PC-3 (cell line): ENCODE measurements at regions not wholly inside any gene's neighbourhood (a gene's known extent, or its start where the extent isn't known, plus 50 kb on each side); places are given as distances from the start of the nearest gene placed in this dataset.

Experiments
- ATAC-seq: fragments of 200-7000 bp; cut with Tn5 transposase; 2 replicates; pipeline ENCODE4 v1.9.1; 2020; ENCODE audit warnings: mild to moderate bottlenecking, moderate library complexity
- BruUV-seq: library from RNA; stranded (reverse); fragments of 400-500 nt; replicated peaks from 2 replicates; lab custom pipeline; 2021; lab: Mats Ljungman, UMichigan
- CTCF ChIA-PET: fragments of 300-600 bp; sonication (Branson Sonifier 250); formaldehyde crosslinking; loops from one replicate; lab custom pipeline; 2022; ENCODE audit warnings: antibody characterized with exemption; lab: Charles Lee
- POLR2A ChIA-PET: fragments of 300-600 bp; sonication (Branson Sonifier 250); formaldehyde crosslinking; loops from one replicate; lab custom pipeline; 2022; ENCODE audit warnings: antibody characterized with exemption; ENCODE audit not compliant: unreplicated experiment; lab: Charles Lee
- DNase-seq: peaks from one replicate; pipeline ENCODE4 v3.0.0-alpha.2; 2015
- H2AFZ ChIP-seq: fragments of 300-600 bp; sonication (generic); 2 replicates; pipeline ENCODE4 v1.6.0; 2016; ENCODE audit warnings: antibody characterized with exemption, low read length
- H3F3A ChIP-seq: fragments of 300-600 bp; sonication (generic); one replicate; pipeline ENCODE4 v1.6.0; 2017; ENCODE audit warnings: antibody characterized with exemption, low read length, control low read depth, mild to moderate bottlenecking; ENCODE audit not compliant: unreplicated experiment
- H3K27ac ChIP-seq: fragments of 300-600 bp; sonication (generic); 2 replicates; pipeline ENCODE4 v1.5.1; 2016; ENCODE audit warnings: mild to moderate bottlenecking, low read length
- H3K27me3 ChIP-seq: fragments of 300-600 bp; sonication (generic); 2 replicates; pipeline ENCODE4 v1.6.1; 2016; ENCODE audit warnings: low read length, mixed read lengths
- H3K36me3 ChIP-seq: fragments of 300-600 bp; sonication (generic); 2 replicates; pipeline ENCODE4 v1.6.1; 2016; ENCODE audit warnings: low read depth, mixed run types, low read length, mixed read lengths
- H3K4me1 ChIP-seq: fragments of 300-600 bp; sonication (generic); 2 replicates; pipeline ENCODE4 v1.5.1; 2016; ENCODE audit warnings: low read length; ENCODE audit not compliant: insufficient read depth
- H3K4me2 ChIP-seq: fragments of 300-600 bp; sonication (generic); 2 replicates; pipeline ENCODE4 v1.6.0; 2016; ENCODE audit warnings: low read length
- H3K4me3 ChIP-seq: fragments of 300-600 bp; sonication (generic); 2 replicates; pipeline ENCODE4 v1.5.1; 2016; ENCODE audit warnings: mild to moderate bottlenecking, low read length, mixed read lengths
- H3K79me2 ChIP-seq: fragments of 300-600 bp; sonication (generic); 2 replicates; pipeline ENCODE4 v1.6.1; 2017; ENCODE audit warnings: low read length, mixed read lengths
- H3K9ac ChIP-seq: fragments of 300-600 bp; sonication (generic); 2 replicates; pipeline ENCODE4 v1.6.0; 2016; ENCODE audit warnings: mild to moderate bottlenecking, low read length
- H3K9me2 ChIP-seq: fragments of 300-600 bp; sonication (generic); replicated peaks from 2 replicates; pipeline ENCODE4 v1.6.1; 2016; ENCODE audit warnings: mixed run types, low read length, mixed read lengths
- H3K9me3 ChIP-seq: fragments of 300-600 bp; sonication (generic); 2 replicates; pipeline ENCODE4 v1.6.1; 2016; ENCODE audit warnings: low read length, mixed read lengths
- H4K20me1 ChIP-seq: fragments of 300-600 bp; sonication (generic); 2 replicates; pipeline ENCODE4 v1.6.1; 2016; ENCODE audit warnings: low read length, mixed read lengths
- CTCF ChIP-seq: fragments of 300-600 bp; sonication (generic); conservative IDR thresholded peaks from 2 replicates; pipeline ENCODE4 v1.5.1; 2017; ENCODE audit warnings: antibody characterized with exemption, low read depth, mild to moderate bottlenecking, low read length
- EZH2 ChIP-seq: fragments of 300-600 bp; sonication (generic); IDR thresholded peaks from one replicate; pipeline ENCODE4 v1.6.1; 2017; ENCODE audit warnings: antibody characterized with exemption, mild to moderate bottlenecking, low read length; ENCODE audit not compliant: unreplicated experiment
- EZH2phosphoT487 ChIP-seq: fragments of 300-600 bp; sonication (generic); IDR thresholded peaks from 2 replicates; pipeline ENCODE4 v1.6.1; 2018; ENCODE audit warnings: mild to moderate bottlenecking, antibody characterized with exemption, low read length, borderline replicate concordance
- intact Hi-C: fragments of 100-400 bp; cut with micrococcal nuclease; formaldehyde crosslinking; loops from 2 replicates; pipeline ENCODE4 v1.9.0; 2023

GRCh38 chr18:68557183-68557582, 157.7 kb downstream of the TMX3 start:
- Histone ChIP-seq H3K4me2 (no peak overlapping the region), H3K4me3 (no peak overlapping the region), H3K27me3 (no peaks in the 10 kb centered on the region), H3K9me3 (no peaks in the 10 kb centered on the region), H2AFZ (no peak overlapping the region), H3K27ac (no peak overlapping the region), H3K36me3 (no peaks in the 10 kb centered on the region), H3K9ac (no peak overlapping the region), H3F3A (no peaks in the 10 kb centered on the region), H3K79me2 (no peaks in the 10 kb centered on the region), H3K9me2 (no peaks in the 10 kb centered on the region), H4K20me1 (no peaks in the 10 kb centered on the region), H3K4me1 (peaks cover 47% of the 10 kb centered on the region)
- ATAC-seq (no peak), DNase-seq (no peak)
- intact Hi-C loops, result no loop called here
- ChIA-PET CTCF (no interaction called here), POLR2A (no interaction called here)
- TF ChIP-seq EZH2 (no peak), CTCF (no peak), EZH2phosphoT487 (no peak)
- BruUV-seq, result no TSS peak

GRCh38 chr18:68555879-68556301, 159.0 kb downstream of the TMX3 start:
- no peak overlapping the region for H3K4me2 ChIP-seq
- no TSS peak for BruUV-seq
- ChIA-PET POLR2A (no interaction called here), CTCF (interaction anchor here (0.7 kb wide), 1 partner anchor 61 kb away, joined by 3 read pairs; no protein-coding TSS in a partner anchor)
- H3K9ac ChIP-seq, result no peak overlapping the region
- H3K36me3 ChIP-seq, result no peaks in the 10 kb centered on the region
- TF ChIP-seq EZH2 (no peak), CTCF (no peak), EZH2phosphoT487 (no peak)
- intact Hi-C loops, result no loop called here
- H2AFZ ChIP-seq, result no peak overlapping the region
- peak; percentile 78 for DNase-seq
- no peak overlapping the region for H3K4me3 ChIP-seq
- no peaks in the 10 kb centered on the region for H3F3A ChIP-seq
- H3K27ac ChIP-seq, result peak overlapping the region; percentile 65
- peak; percentile 34 for ATAC-seq
- H4K20me1 ChIP-seq, result no peaks in the 10 kb centered on the region
- H3K9me2 ChIP-seq, result no peaks in the 10 kb centered on the region
- H3K9me3 ChIP-seq, result no peaks in the 10 kb centered on the region
- no peaks in the 10 kb centered on the region for H3K27me3 ChIP-seq
- peaks cover 49% of the 10 kb centered on the region for H3K4me1 ChIP-seq
- no peaks in the 10 kb centered on the region for H3K79me2 ChIP-seq

GRCh38 chr18:68548904-68549870, 165.7 kb downstream of the TMX3 start:
- Histone ChIP-seq H3K4me1 (peaks cover 18% of the 10 kb centered on the region), H3K36me3 (no peaks in the 10 kb centered on the region), H3K79me2 (no peaks in the 10 kb centered on the region), H3K9ac (no peak overlapping the region), H3K9me2 (no peaks in the 10 kb centered on the region), H3K27me3 (no peaks in the 10 kb centered on the region), H3K27ac (no peak overlapping the region), H3K4me3 (no peak overlapping the region), H3K4me2 (no peak overlapping the region), H3K9me3 (no peaks in the 10 kb centered on the region), H4K20me1 (no peaks in the 10 kb centered on the region), H2AFZ (no peak overlapping the region), H3F3A (no peaks in the 10 kb centered on the region)
- CTCF ChIA-PET, result no interaction called here
- DNase-seq (peak; percentile 15), ATAC-seq (no peak)
- TF ChIP-seq CTCF, result no peak
- TF ChIP-seq EZH2phosphoT487, result no peak
- TF ChIP-seq EZH2, result no peak
- BruUV-seq, result no TSS peak
- intact Hi-C loops, result no loop called here
- POLR2A ChIA-PET, result no interaction called here
